Progenitor cell of endocrine pancreas (in vitro differentiated cells): ENCODE measurements at regions not wholly inside any gene's neighbourhood (a gene's known extent, or its start where the extent isn't known, plus 50 kb on each side); places are given as distances from the start of the nearest gene placed in this dataset.
"Not testable (repeated sequence)": the region's sequence is repeated elsewhere in the genome, so short reads cannot be mapped to it uniquely, and the experiment has no call there.

Source experiments
- DNase-seq: peaks from one replicate; pipeline ENCODE4 v3.0.0; 2021; ENCODE audit warnings: low spot score; ENCODE audit not compliant: unreplicated experiment
- H3K27ac Mint-ChIP-seq: 2 replicates; pipeline ENCODE4 v1.8.0; 2021; ENCODE audit warnings: mild to moderate bottlenecking, moderate library complexity, mixed read lengths
- H3K27me3 Mint-ChIP-seq: 2 replicates; pipeline ENCODE4 v1.8.0; 2021; ENCODE audit warnings: mixed read lengths
- H3K36me3 Mint-ChIP-seq: 2 replicates; pipeline ENCODE4 v1.8.0; 2022; ENCODE audit warnings: mixed read lengths; ENCODE audit not compliant: insufficient read depth
- H3K4me1 Mint-ChIP-seq: 2 replicates; pipeline ENCODE4 v1.8.0; 2021; ENCODE audit warnings: low read depth, mixed read lengths
- H3K4me3 Mint-ChIP-seq: 2 replicates; pipeline ENCODE4 v1.8.0; 2021; ENCODE audit warnings: low read depth, mild to moderate bottlenecking, moderate library complexity, mixed read lengths
- H3K9me3 Mint-ChIP-seq: 2 replicates; pipeline ENCODE4 v1.8.0; 2021; ENCODE audit warnings: low read depth, mixed read lengths

- not testable (repeated sequence) for H3K27me3 Mint-ChIP-seq, DNase-seq, H3K36me3 Mint-ChIP-seq, H3K27ac Mint-ChIP-seq, H3K4me1 Mint-ChIP-seq, H3K4me3 Mint-ChIP-seq
- peaks cover 78% of the 10 kb centered on the region for H3K9me3 Mint-ChIP-seq
Observed at GRCh38 chr21:5240521-5240920, 5280.9 kb upstream of the TPTE start.

- H3K4me1 Mint-ChIP-seq, H3K27ac Mint-ChIP-seq, H3K4me3 Mint-ChIP-seq, H3K27me3 Mint-ChIP-seq, DNase-seq: not testable (repeated sequence)
- Mint-ChIP-seq H3K9me3 (peaks cover 76% of the 10 kb centered on the region), H3K36me3 (peaks cover 10% of the 10 kb centered on the region)
Observed at GRCh38 chr21:5242732-5243131, 5278.7 kb upstream of the TPTE start.

DNA sequence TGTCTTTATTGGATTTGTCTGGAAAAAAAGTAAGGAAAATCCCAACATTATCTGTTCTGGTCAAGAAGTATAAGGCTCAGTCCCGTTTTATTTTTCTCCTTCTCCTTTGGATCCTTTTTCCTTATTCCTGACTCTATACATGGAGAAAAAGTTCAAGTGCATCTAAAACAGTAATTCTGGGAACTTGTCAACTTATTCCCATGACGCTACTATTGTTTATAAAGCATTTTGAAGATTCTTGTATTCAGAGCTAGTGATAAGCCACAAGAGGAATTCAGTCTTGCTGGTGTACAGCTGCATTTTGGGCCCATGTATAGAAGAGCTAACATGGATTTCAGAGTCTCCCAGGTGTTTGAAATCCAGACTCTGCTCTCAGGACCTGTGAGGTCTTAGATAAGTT, 5278.1 kb upstream of the TPTE start:
- not testable (repeated sequence) for H3K36me3 Mint-ChIP-seq, H3K4me3 Mint-ChIP-seq, H3K27me3 Mint-ChIP-seq, H3K4me1 Mint-ChIP-seq, H3K27ac Mint-ChIP-seq, DNase-seq
- peaks cover 76% of the 10 kb centered on the region for H3K9me3 Mint-ChIP-seq

GRCh38 chr21:5243715-5244375, 5277.5 kb upstream of the TPTE start:
- not testable (repeated sequence) for H3K4me3 Mint-ChIP-seq, H3K27me3 Mint-ChIP-seq, H3K27ac Mint-ChIP-seq, H3K4me1 Mint-ChIP-seq, DNase-seq, H3K36me3 Mint-ChIP-seq
- peaks cover 77% of the 10 kb centered on the region for H3K9me3 Mint-ChIP-seq

- H3K4me3 Mint-ChIP-seq, H3K36me3 Mint-ChIP-seq, H3K4me1 Mint-ChIP-seq, DNase-seq, H3K27me3 Mint-ChIP-seq, H3K27ac Mint-ChIP-seq: not testable (repeated sequence)
- peaks cover 76% of the 10 kb centered on the region for H3K9me3 Mint-ChIP-seq
Observed at GRCh38 chr21:5244376-5244718, 5277.0 kb upstream of the TPTE start.

GRCh38 chr21:5244954-5245353, 5276.4 kb upstream of the TPTE start:
- not testable (repeated sequence) for H3K27me3 Mint-ChIP-seq, H3K27ac Mint-ChIP-seq, H3K4me3 Mint-ChIP-seq, H3K4me1 Mint-ChIP-seq, H3K36me3 Mint-ChIP-seq, DNase-seq
- peaks cover 75% of the 10 kb centered on the region for H3K9me3 Mint-ChIP-seq

- H3K4me3 Mint-ChIP-seq, H3K27me3 Mint-ChIP-seq, H3K36me3 Mint-ChIP-seq, H3K4me1 Mint-ChIP-seq, H3K27ac Mint-ChIP-seq, DNase-seq: not testable (repeated sequence)
- peaks cover 78% of the 10 kb centered on the region for H3K9me3 Mint-ChIP-seq
Observed at GRCh38 chr21:5246416-5246815, 5275.0 kb upstream of the TPTE start.

DNA sequence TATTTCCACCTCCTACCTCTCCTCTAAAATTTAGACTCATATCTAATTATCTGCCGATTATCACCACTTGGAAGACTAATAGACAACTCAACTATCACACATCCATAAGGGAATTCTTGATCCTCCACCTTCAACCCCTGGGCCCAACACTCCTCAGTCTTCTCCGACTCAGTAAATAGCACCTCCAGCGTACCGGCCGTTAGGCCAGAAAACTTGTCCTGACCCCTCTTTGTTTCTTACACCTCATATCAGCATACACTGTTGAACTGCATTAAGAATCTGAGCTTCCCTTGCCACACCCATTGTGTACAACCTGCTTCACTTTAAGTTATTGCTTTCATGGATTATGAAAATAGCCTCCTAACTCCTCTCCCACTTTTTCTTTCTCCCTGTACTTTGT, 5274.0 kb upstream of the TPTE start:
- H3K4me1 Mint-ChIP-seq, H3K27ac Mint-ChIP-seq, DNase-seq, H3K4me3 Mint-ChIP-seq, H3K27me3 Mint-ChIP-seq: not testable (repeated sequence)
- Mint-ChIP-seq H3K9me3 (peaks cover 78% of the 10 kb centered on the region), H3K36me3 (peaks cover 10% of the 10 kb centered on the region)

GRCh38 chr21:5250128-5250527, 5271.3 kb upstream of the TPTE start:
- not testable (repeated sequence) for H3K27me3 Mint-ChIP-seq, H3K4me3 Mint-ChIP-seq, H3K36me3 Mint-ChIP-seq, H3K27ac Mint-ChIP-seq, DNase-seq, H3K4me1 Mint-ChIP-seq
- H3K9me3 Mint-ChIP-seq = peaks cover 66% of the 10 kb centered on the region

DNA sequence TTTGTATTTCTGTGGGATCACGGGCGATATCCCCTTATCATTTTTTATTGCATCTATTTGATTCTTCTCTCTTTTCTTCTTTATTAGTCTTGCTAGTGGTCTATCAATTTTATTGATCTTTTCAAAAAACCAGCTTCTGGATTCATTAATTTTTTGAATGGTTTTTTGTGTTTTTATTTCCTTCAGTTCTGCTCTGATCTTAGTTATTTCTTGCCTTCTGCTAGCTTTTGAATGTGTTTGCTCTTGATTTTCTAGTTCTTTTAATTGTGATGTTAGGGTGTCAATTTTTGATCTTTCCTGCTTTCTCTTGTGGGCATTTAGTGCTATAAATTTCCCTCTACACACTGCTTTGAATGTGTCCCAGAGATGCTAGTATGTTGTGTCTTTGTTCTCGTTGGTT, 5270.2 kb upstream of the TPTE start:
- H3K4me1 Mint-ChIP-seq, DNase-seq, H3K27ac Mint-ChIP-seq, H3K4me3 Mint-ChIP-seq, H3K27me3 Mint-ChIP-seq, H3K36me3 Mint-ChIP-seq: not testable (repeated sequence)
- H3K9me3 Mint-ChIP-seq = peaks cover 61% of the 10 kb centered on the region

GRCh38 chr21:5251866-5252265, 5269.5 kb upstream of the TPTE start:
- not testable (repeated sequence) for H3K36me3 Mint-ChIP-seq, H3K4me1 Mint-ChIP-seq, H3K27me3 Mint-ChIP-seq, H3K27ac Mint-ChIP-seq, DNase-seq, H3K4me3 Mint-ChIP-seq
- H3K9me3 Mint-ChIP-seq = peaks cover 55% of the 10 kb centered on the region
